ENCODE measurements at regions not wholly inside any gene's neighbourhood (a gene's known extent, or its start where the extent isn't known, plus 50 kb on each side); places are given as distances from the start of the nearest gene placed in this dataset.
A peak's percentile ranks its signal among the peaks of the same experiment; 100 is the strongest.

- Mint-ChIP-seq H3K27me3 (no peaks in the 10 kb centered on the region), H3K4me3 (peak overlapping the region; percentile 2 to 75 (median 62)), H3K27ac (peak overlapping the region; percentile 8 to 90 (median 84)), H3K36me3 (no peaks in the 10 kb centered on the region), H3K9me3 (peaks cover 0 to 6% (median 0%) of the 10 kb centered on the region in 9 donors), H3K4me1 (peaks cover 33 to 46% (median 39%) of the 10 kb centered on the region in 4 donors)
- ATAC-seq (peak; percentile 66 to 67), DNase-seq (peak in 5 of 10 donors; percentile 13 to 44 (median 41))
- POLR2A ChIA-PET, result interaction anchor here (0.9 to 1.5 kb wide), 2 partner anchors 9 to 12 kb away, joined by 3 to 5 read pairs; no protein-coding TSS in a partner anchor
Observed at GRCh38 chr6:149166747-149167146, 150.8 kb upstream of the TAB2 start.

- Mint-ChIP-seq H3K27me3 (no peaks in the 10 kb centered on the region), H3K27ac (peak overlapping the region in 8 of 10 donors; percentile 9 to 92 (median 66)), H3K4me3 (peak overlapping the region in 8 of 10 donors; percentile 4 to 58 (median 30)), H3K4me1 (peaks cover 35 to 50% (median 41%) of the 10 kb centered on the region in 4 donors), H3K9me3 (peaks cover 0 to 6% (median 0%) of the 10 kb centered on the region in 9 donors), H3K36me3 (no peaks in the 10 kb centered on the region)
- DNase-seq, result no peak
- POLR2A ChIA-PET, result interaction anchor here (1.0 kb wide), 1 partner anchor 47 kb away, joined by 3 read pairs; no protein-coding TSS in a partner anchor
- peak in 1 of 2 donors; percentile 27 for ATAC-seq
Observed at GRCh38 chr6:149168968-149169367, 148.5 kb upstream of the TAB2 start.

- no peak for ATAC-seq
- Mint-ChIP-seq H3K4me3 (peak overlapping the region in 1 of 10 donors; percentile 29), H3K4me1 (peaks cover 32 to 53% (median 45%) of the 10 kb centered on the region in 4 donors)
Observed at GRCh38 chr6:149169761-149170511, 147.6 kb upstream of the TAB2 start.

GRCh38 chr6:149170564-149171452 lies 146.7 kb upstream of the TAB2 start:
- H3K36me3 Mint-ChIP-seq, result no peaks in the 10 kb centered on the region
- DNase-seq (no peak), ATAC-seq (no peak)
- POLR2A ChIA-PET, result interaction anchor here (0.8 kb wide), 2 partner anchors 33 to 38 kb away, joined by 3 read pairs; no protein-coding TSS in a partner anchor
- no peaks in the 10 kb centered on the region for H3K27me3 Mint-ChIP-seq
- H3K4me3 Mint-ChIP-seq, result no peak overlapping the region
- peak overlapping the region in 6 of 10 donors; percentile 24 to 78 (median 61) for H3K27ac Mint-ChIP-seq
- peaks cover 31 to 58% (median 46%) of the 10 kb centered on the region in 4 donors for H3K4me1 Mint-ChIP-seq
- H3K9me3 Mint-ChIP-seq, result peaks cover 0 to 6% (median 0%) of the 10 kb centered on the region in 9 donors

More at GRCh38 chr6:149169761-149170511, 147.6 kb upstream of the TAB2 start:
- POLR2A ChIA-PET, result interaction anchor here (0.8 kb wide), 1 partner anchor 32 kb away, joined by 3 read pairs; no protein-coding TSS in a partner anchor
- Mint-ChIP-seq H3K27me3 (no peaks in the 10 kb centered on the region), H3K27ac (peak overlapping the region in 6 of 10 donors; percentile 7 to 89 (median 22)), H3K36me3 (no peaks in the 10 kb centered on the region), H3K9me3 (peaks cover 0 to 6% (median 0%) of the 10 kb centered on the region in 9 donors)
- DNase-seq, result no peak

- Mint-ChIP-seq H3K27ac (peak overlapping the region in 3 of 10 donors; percentile 21 to 66 (median 46)), H3K36me3 (peaks cover 0 to 2% (median 0%) of the 10 kb centered on the region in 3 donors), H3K4me3 (no peak overlapping the region), H3K9me3 (peaks cover 0 to 9% (median 3%) of the 10 kb centered on the region in 9 donors), H3K4me1 (peaks cover 21 to 50% (median 30%) of the 10 kb centered on the region in 4 donors), H3K27me3 (no peaks in the 10 kb centered on the region)
- ATAC-seq (no peak), DNase-seq (no peak)
- POLR2A ChIA-PET, result interaction anchor here (1.0 to 1.5 kb wide), 2 partner anchors 9 to 11 kb away, joined by 3 read pairs; no protein-coding TSS in a partner anchor
Observed at GRCh38 chr6:149173222-149173621, 144.3 kb upstream of the TAB2 start.

- POLR2A ChIA-PET, result interaction anchor here (1.2 to 1.6 kb wide), 2 partner anchors 20 to 44 kb away, joined by 3 to 5 read pairs; no protein-coding TSS in a partner anchor
- Mint-ChIP-seq H3K27me3 (no peaks in the 10 kb centered on the region), H3K9me3 (peaks cover 0 to 17% (median 0%) of the 10 kb centered on the region in 9 donors), H3K27ac (peak overlapping the region in 6 of 10 donors; percentile 15 to 85 (median 60)), H3K36me3 (peaks cover 0 to 2% (median 0%) of the 10 kb centered on the region in 3 donors), H3K4me3 (peak overlapping the region in 1 of 10 donors; percentile 16), H3K4me1 (peaks cover 5 to 33% (median 16%) of the 10 kb centered on the region in 4 donors)
- ATAC-seq (no peak), DNase-seq (no peak)
Observed at GRCh38 chr6:149174962-149175361, 142.6 kb upstream of the TAB2 start.

GRCh38 chr6:149176971-149177667 lies 140.4 kb upstream of the TAB2 start:
- no peak for ATAC-seq
- Mint-ChIP-seq H3K4me1 (peaks cover 5 to 31% (median 12%) of the 10 kb centered on the region in 4 donors), H3K4me3 (no peak overlapping the region), H3K27me3 (no peaks in the 10 kb centered on the region), H3K36me3 (peaks cover 0 to 2% (median 0%) of the 10 kb centered on the region in 3 donors), H3K27ac (peak overlapping the region in 2 of 10 donors; percentile 5 to 25), H3K9me3 (peaks cover 0 to 17% (median 0%) of the 10 kb centered on the region in 9 donors)
- POLR2A ChIA-PET, result no interaction called here
- no peak for DNase-seq

GRCh38 chr6:149179431-149179830 lies 138.1 kb upstream of the TAB2 start:
- no peak overlapping the region for H3K4me3 Mint-ChIP-seq
- H3K36me3 Mint-ChIP-seq, result peaks cover 0 to 3% (median 0%) of the 10 kb centered on the region in 3 donors
- H3K4me1 Mint-ChIP-seq, result peaks cover 3 to 24% (median 9%) of the 10 kb centered on the region in 4 donors
- H3K27me3 Mint-ChIP-seq, result no peaks in the 10 kb centered on the region
- DNase-seq, result no peak
- peaks cover 0 to 19% (median 2%) of the 10 kb centered on the region in 9 donors for H3K9me3 Mint-ChIP-seq
- POLR2A ChIA-PET, result no interaction called here
- peak overlapping the region in 1 of 10 donors; percentile 66 for H3K27ac Mint-ChIP-seq
- no peak for ATAC-seq

- Mint-ChIP-seq H3K4me3 (no peak overlapping the region), H3K9me3 (peaks cover 0 to 29% (median 9%) of the 10 kb centered on the region in 9 donors), H3K27ac (no peak overlapping the region), H3K27me3 (no peaks in the 10 kb centered on the region), H3K4me1 (peaks cover 0 to 9% (median under 1%) of the 10 kb centered on the region in 4 donors), H3K36me3 (peaks cover 0 to 9% (median 6%) of the 10 kb centered on the region in 3 donors)
- DNase-seq (no peak), ATAC-seq (no peak)
- POLR2A ChIA-PET, result interaction anchor here (1.2 kb wide), 1 partner anchor 8 kb away, joined by 3 read pairs; no protein-coding TSS in a partner anchor
Observed at GRCh38 chr6:149181304-149181703, 136.2 kb upstream of the TAB2 start.

- Mint-ChIP-seq H3K36me3 (peaks cover 0 to 7% (median 6%) of the 10 kb centered on the region in 3 donors), H3K9me3 (peaks cover 0 to 23% (median 8%) of the 10 kb centered on the region in 9 donors), H3K4me1 (peaks cover 0 to 5% (median under 1%) of the 10 kb centered on the region in 4 donors), H3K27ac (no peak overlapping the region), H3K4me3 (no peak overlapping the region), H3K27me3 (no peaks in the 10 kb centered on the region)
- POLR2A ChIA-PET, result interaction anchor here (0.6 to 1.2 kb wide), 2 partner anchors 9 to 34 kb away, joined by 3 to 4 read pairs; no protein-coding TSS in a partner anchor
- DNase-seq (no peak), ATAC-seq (no peak)
Observed at GRCh38 chr6:149182262-149182661, 135.2 kb upstream of the TAB2 start.

GRCh38 chr6:149184523-149184922 lies 133.0 kb upstream of the TAB2 start:
- no peaks in the 10 kb centered on the region for H3K27me3 Mint-ChIP-seq
- DNase-seq (no peak), ATAC-seq (no peak)
- POLR2A ChIA-PET, result no interaction called here
- no peak overlapping the region for H3K4me3 Mint-ChIP-seq
- no peak overlapping the region for H3K27ac Mint-ChIP-seq
- peaks cover under 1 to 10% (median 4%) of the 10 kb centered on the region in 4 donors for H3K4me1 Mint-ChIP-seq
- peaks cover 0 to 43% (median 13%) of the 10 kb centered on the region in 9 donors for H3K9me3 Mint-ChIP-seq
- peaks cover 0 to 17% (median 9%) of the 10 kb centered on the region in 3 donors for H3K36me3 Mint-ChIP-seq
